ENCODE measurements at regions not wholly inside any gene's neighbourhood (a gene's known extent, or its start where the extent isn't known, plus 50 kb on each side); places are given as distances from the start of the nearest gene placed in this dataset.

- ATAC-seq: no peak
- intact Hi-C loops (cut with DNase I): no loop called here
Observed at GRCh38 chr12:67757651-67758050, 109.1 kb downstream of the DYRK2 start.

DNA sequence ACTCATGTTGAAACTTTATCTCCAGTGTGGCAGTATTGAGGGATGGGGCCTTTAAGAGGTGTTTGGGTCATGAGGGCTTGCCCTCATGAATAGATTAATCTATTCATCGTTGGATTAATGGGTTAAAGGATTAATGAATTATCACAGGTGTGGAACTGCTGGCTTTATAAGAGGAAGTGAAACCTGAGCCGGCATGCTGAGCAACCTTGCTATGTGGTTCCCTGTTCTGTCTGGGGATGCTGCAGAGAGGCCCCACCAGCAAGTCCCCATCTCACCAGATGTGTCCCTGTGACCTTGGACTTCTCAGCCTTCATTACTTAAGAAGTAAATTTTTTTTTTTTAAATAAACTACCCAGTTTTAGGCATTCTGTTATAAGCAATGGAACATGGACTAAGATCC, 109.6 kb downstream of the DYRK2 start:
- DNase-seq (ENCODE audit: low spot score) (no peak), ATAC-seq (no peak)
- intact Hi-C loops (cut with DNase I): no loop called here

More at GRCh38 chr12:67757651-67758050, 109.1 kb downstream of the DYRK2 start:
- no peak for DNase-seq (ENCODE audit: low spot score)

- ATAC-seq: no peak
- intact Hi-C loops (cut with DNase I): no loop called here
Observed at GRCh38 chr12:67758521-67758920, 110.0 kb downstream of the DYRK2 start.

GRCh38 chr12:67759829-67760228, 111.3 kb downstream of the DYRK2 start:
- DNase-seq (ENCODE audit: low spot score): no peak
- ATAC-seq: no peak
- intact Hi-C loops (cut with DNase I): no loop called here

More at GRCh38 chr12:67758521-67758920, 110.0 kb downstream of the DYRK2 start:
- DNase-seq (ENCODE audit: low spot score): no peak

GRCh38 chr12:67760586-67761275, 112.2 kb downstream of the DYRK2 start:
- ATAC-seq: no peak
- intact Hi-C loops (cut with DNase I): no loop called here
- DNase-seq (ENCODE audit: low spot score): no peak

GRCh38 chr12:67761566-67761965, 113.0 kb downstream of the DYRK2 start:
- DNase-seq (ENCODE audit: low spot score) (no peak), ATAC-seq (no peak)
- intact Hi-C loops (cut with DNase I): no loop called here

- intact Hi-C loops (cut with DNase I): no loop called here
- ATAC-seq (no peak), DNase-seq (ENCODE audit: low spot score) (no peak)
Observed at GRCh38 chr12:67764055-67764454, 115.5 kb downstream of the DYRK2 start.

- DNase-seq (ENCODE audit: low spot score) (no peak), ATAC-seq (no peak)
- intact Hi-C loops (cut with DNase I): no loop called here
Observed at GRCh38 chr12:67764946-67765619, 116.5 kb downstream of the DYRK2 start.

DNA sequence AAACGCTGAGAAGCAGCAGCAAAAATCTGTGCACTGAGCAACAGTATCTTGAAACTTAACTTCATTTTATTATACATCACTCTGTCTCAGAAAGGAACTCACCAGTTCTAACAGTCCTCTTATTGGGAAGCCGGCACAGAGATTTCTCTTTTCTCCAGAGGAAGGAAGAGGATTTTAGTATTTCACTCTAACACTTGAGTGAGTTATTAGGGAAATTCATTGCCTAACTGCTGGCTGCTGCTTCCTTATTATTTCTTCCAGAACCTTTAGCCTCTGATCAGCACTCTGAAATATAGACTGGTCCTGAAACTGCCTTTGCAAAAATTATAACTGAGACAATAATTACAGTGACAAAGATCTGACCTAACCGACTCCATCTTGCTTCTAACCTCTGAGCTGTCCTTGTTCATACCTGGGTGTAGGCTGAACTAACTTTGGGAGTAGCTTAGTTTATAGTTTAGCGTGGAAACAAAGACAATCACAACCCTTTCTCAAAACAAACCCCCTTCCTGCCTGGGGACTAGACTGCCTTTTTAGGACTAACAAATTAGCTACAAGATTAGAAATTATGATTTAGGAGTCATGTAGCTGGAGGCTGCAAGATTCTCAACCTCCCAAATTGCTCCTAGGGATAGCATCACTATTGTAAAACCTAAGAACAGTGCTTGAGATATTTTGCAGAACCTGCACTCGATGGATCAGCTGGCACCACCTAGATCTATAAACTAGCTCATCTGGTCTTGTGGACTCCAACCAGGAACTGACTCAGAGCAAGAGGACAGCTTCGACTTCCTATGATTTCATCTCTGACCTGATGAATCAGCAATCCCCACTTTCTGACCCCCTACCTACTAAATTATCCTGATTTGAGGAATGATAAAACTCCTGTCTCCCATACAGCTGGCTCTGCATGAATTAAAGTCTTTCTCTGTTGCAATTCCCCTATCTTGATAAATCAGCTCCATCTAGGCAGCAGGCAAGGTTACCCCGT, 117.5 kb downstream of the DYRK2 start:
- DNase-seq (ENCODE audit: low spot score) (no peak), ATAC-seq (no peak)
- intact Hi-C loops (cut with DNase I): no loop called here

DNA sequence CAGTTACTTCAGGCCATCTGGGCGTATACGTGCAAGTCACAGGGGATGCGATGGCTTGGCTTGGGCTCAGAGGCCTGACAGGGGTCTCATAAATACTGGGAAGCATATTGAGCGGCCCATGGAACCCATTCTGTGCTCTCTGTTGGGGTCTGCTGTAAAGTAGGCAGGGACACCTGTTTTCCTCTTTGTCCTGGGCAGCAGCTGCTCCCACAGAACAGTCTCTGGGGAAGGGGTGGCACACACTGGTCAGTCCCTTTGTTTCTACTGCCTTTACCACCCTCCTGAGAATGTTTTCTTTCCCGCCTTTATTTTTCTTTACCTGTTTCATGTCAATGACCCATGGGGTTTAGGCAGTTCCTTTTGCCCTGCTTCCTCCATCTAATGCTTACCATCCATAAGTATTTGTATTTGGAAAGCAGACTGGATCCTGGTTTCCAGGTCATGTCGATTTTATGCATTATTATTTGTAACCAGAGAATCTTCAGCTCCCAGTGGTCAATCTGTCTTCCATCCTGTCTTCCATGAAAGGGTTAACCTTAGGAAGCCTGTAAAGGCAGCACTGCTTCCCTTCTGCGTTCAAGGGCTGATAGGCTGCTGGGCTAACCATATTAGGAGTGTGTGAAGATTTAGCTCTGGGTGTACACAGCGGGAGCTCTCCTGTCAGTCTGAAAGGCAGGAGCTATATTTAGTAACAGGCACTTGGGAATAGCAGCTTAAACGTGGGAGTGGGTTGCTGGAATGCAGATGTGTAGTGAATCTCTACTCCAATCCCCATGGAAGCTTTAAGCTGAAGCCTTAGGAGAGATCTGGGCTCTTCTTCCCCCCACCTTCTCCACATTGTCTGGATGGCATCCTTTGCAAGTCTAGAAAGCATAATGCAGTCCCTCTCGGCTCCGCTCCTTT, 124.0 kb downstream of the DYRK2 start:
- ATAC-seq (peak; percentile 72), DNase-seq (ENCODE audit: low spot score) (no peak)
- intact Hi-C loops (cut with DNase I): no loop called here

DNA sequence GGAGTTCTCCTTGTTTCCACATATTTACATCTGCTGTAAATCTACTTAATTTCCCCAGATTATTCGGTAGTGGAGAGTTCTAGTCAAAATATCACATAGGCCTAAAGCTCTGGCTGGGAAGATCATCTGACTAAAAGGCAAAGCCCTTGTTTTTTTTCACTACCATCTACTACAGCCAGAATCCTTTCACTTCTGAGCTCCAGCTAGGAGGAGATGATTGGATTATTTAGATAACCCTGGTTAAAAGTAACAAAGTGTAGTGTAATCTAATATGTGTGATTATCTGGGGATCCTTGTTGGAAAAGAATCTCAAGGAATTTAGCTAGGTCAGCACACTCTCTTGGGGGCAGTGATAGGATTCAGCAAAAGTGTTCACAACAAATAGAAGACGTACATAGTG, 125.4 kb downstream of the DYRK2 start:
- ATAC-seq: peak; percentile 56
- intact Hi-C loops (cut with DNase I): no loop called here
- no peak for DNase-seq (ENCODE audit: low spot score)

DNA sequence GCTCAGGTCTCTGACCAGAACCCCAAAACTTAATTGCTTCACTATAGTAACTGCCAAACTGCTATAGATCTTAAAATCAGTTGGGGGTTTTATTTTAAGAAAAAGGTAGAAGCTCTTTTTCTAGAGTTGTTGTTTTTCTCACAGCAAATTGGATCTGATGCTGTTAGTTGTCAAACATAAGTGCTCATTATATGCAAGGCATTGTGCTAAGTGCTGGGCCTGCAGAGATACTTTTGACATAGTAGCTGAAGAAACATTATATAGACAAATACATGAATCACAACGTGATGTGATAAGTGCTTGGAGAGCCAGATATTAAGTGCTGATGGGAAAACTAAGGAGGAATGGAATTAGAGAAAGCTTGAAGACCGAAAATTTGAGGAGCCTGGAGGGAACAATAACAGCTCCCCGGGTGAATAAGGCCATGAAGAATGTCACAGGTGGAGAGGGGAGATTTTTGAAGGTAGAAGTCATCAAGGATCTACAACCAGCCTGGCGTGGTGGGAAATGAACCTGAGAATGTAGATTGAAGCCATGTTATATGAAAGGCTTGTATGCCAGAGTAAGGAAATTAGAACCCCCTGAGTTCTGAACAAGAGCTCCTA, 126.5 kb downstream of the DYRK2 start:
- intact Hi-C loops (cut with DNase I): no loop called here
- DNase-seq (ENCODE audit: low spot score) (no peak), ATAC-seq (no peak)

- intact Hi-C loops (cut with DNase I): no loop called here
- DNase-seq (ENCODE audit: low spot score): no peak
- no peak for ATAC-seq
Observed at GRCh38 chr12:67780580-67781084, 132.1 kb downstream of the DYRK2 start.

- ATAC-seq (no peak), DNase-seq (ENCODE audit: low spot score) (no peak)
- intact Hi-C loops (cut with DNase I): no loop called here
Observed at GRCh38 chr12:67782573-67782972, 134.0 kb downstream of the DYRK2 start.

DNA sequence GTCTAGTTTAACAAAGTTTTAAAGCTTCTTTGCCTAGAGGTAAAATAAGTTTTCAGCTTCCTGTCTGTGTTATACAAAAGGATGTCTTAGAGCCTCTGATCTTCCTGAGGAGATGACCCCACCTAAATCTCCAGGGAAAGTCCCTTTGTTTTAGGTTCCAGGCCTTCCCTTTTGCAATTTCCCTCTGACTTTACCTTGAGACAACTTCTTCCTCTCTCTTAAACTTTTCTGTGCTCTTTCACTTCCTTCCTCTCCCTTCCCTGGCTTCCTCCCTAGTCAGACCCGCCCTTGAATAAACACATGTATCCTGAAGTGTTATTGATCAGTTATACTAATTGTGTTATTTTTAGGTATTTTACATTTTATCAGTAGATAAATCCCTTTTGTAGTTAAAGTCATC, 134.8 kb downstream of the DYRK2 start:
- ATAC-seq: no peak
- intact Hi-C loops (cut with DNase I): no loop called here
- no peak for DNase-seq (ENCODE audit: low spot score)

DNA sequence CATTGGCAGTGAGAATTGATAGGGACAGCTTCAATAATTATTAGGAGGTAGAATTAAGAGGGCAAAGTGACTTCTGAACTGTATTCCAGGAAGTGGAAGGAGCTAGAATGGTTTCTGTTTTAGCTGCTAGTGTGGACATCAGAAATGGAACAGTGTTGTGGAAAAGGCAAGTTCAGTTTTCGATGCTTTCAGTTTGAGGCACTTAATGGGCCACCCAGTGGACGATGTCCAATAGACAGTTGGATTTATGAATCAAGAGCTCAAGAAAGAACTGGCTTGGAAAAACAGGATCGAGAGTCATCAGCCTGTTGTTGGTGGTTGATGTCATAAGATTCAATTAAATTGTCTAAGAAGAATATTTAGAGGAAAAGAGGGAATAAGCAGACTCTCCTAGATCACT, 136.3 kb downstream of the DYRK2 start:
- no peak for ATAC-seq
- DNase-seq (ENCODE audit: low spot score): no peak
- intact Hi-C loops (cut with DNase I): no loop called here

GRCh38 chr12:67786086-67786485, 137.5 kb downstream of the DYRK2 start:
- no peak for DNase-seq (ENCODE audit: low spot score)
- ATAC-seq: no peak
- intact Hi-C loops (cut with DNase I): no loop called here

GRCh38 chr12:67788118-67788517, 139.6 kb downstream of the DYRK2 start:
- intact Hi-C loops (cut with DNase I): no loop called here
- no peak for ATAC-seq

More at GRCh38 chr12:67788118-67788517, 139.6 kb downstream of the DYRK2 start:
- no peak for DNase-seq (ENCODE audit: low spot score)

Measured in sciatic nerve (tissue), 2 donors.